Stimulated activated naive CD8-positive, alpha-beta T cell treated with anti-CD3 and anti-CD28 coated beads, Interleukin-15, Interleukin-2, amounts not matched to agents 100 ng/mL and 50 ng/mL, for 24 hours (primary cell): ENCODE measurements at regions not wholly inside any gene's neighbourhood (a gene's known extent, or its start where the extent isn't known, plus 50 kb on each side); places are given as distances from the start of the nearest gene placed in this dataset.

Experiments used
- H3K27ac Mint-ChIP-seq: one replicate; pipeline ENCODE4 v1.8.0; 2021; ENCODE audit warnings: mild to moderate bottlenecking, mixed read lengths
- H3K27me3 Mint-ChIP-seq: one replicate; pipeline ENCODE4 v1.8.0; 2021; ENCODE audit warnings: mixed read lengths
- H3K36me3 Mint-ChIP-seq: one replicate; pipeline ENCODE4 v1.8.0; 2021; ENCODE audit warnings: low read depth, mixed read lengths
- H3K4me1 Mint-ChIP-seq: one replicate; pipeline ENCODE4 v1.8.0; 2021; ENCODE audit warnings: low read depth, mixed read lengths
- H3K4me3 Mint-ChIP-seq: one replicate; pipeline ENCODE4 v1.8.0; 2021; ENCODE audit warnings: mild to moderate bottlenecking, mixed read lengths
- H3K9me3 Mint-ChIP-seq: one replicate; pipeline ENCODE4 v1.8.0; 2021; ENCODE audit warnings: mixed read lengths

GRCh38 chr20:63132131-63132714 is 83.7 kb downstream of the YTHDF1 start:
- no peaks in the 10 kb centered on the region for H3K4me1 Mint-ChIP-seq
- peaks cover 4% of the 10 kb centered on the region for H3K27me3 Mint-ChIP-seq
- no peaks in the 10 kb centered on the region for H3K36me3 Mint-ChIP-seq
- no peak overlapping the region for H3K27ac Mint-ChIP-seq
- no peaks in the 10 kb centered on the region for H3K9me3 Mint-ChIP-seq
- no peak overlapping the region for H3K4me3 Mint-ChIP-seq

- Mint-ChIP-seq H3K27me3 (peaks cover 8% of the 10 kb centered on the region), H3K27ac (no peak overlapping the region), H3K9me3 (no peaks in the 10 kb centered on the region), H3K4me1 (no peaks in the 10 kb centered on the region), H3K4me3 (no peak overlapping the region), H3K36me3 (no peaks in the 10 kb centered on the region)
Measured at GRCh38 chr20:63130658-63131577, 85.0 kb downstream of the YTHDF1 start.

GRCh38 chr20:63129991-63130657 is 85.8 kb downstream of the YTHDF1 start:
- H3K27ac Mint-ChIP-seq, result no peak overlapping the region
- H3K9me3 Mint-ChIP-seq, result no peaks in the 10 kb centered on the region
- H3K4me3 Mint-ChIP-seq, result no peak overlapping the region
- no peaks in the 10 kb centered on the region for H3K36me3 Mint-ChIP-seq
- no peaks in the 10 kb centered on the region for H3K4me1 Mint-ChIP-seq
- peaks cover 8% of the 10 kb centered on the region for H3K27me3 Mint-ChIP-seq

GRCh38 chr20:63129376-63129965 is 86.5 kb downstream of the YTHDF1 start:
- Mint-ChIP-seq H3K36me3 (no peaks in the 10 kb centered on the region), H3K27ac (no peak overlapping the region), H3K4me3 (no peak overlapping the region), H3K4me1 (no peaks in the 10 kb centered on the region), H3K9me3 (no peaks in the 10 kb centered on the region), H3K27me3 (peaks cover 8% of the 10 kb centered on the region)

GRCh38 chr20:63128956-63129355 is 87.0 kb downstream of the YTHDF1 start:
- Mint-ChIP-seq H3K27me3 (peaks cover 8% of the 10 kb centered on the region), H3K4me3 (no peak overlapping the region), H3K27ac (no peak overlapping the region), H3K36me3 (no peaks in the 10 kb centered on the region), H3K9me3 (no peaks in the 10 kb centered on the region), H3K4me1 (no peaks in the 10 kb centered on the region)

- H3K27ac Mint-ChIP-seq, result no peak overlapping the region
- peaks cover 8% of the 10 kb centered on the region for H3K27me3 Mint-ChIP-seq
- no peak overlapping the region for H3K4me3 Mint-ChIP-seq
- no peaks in the 10 kb centered on the region for H3K4me1 Mint-ChIP-seq
- no peaks in the 10 kb centered on the region for H3K9me3 Mint-ChIP-seq
- H3K36me3 Mint-ChIP-seq, result no peaks in the 10 kb centered on the region
Measured at GRCh38 chr20:63128367-63128766, 87.6 kb downstream of the YTHDF1 start.

GRCh38 chr20:63127700-63128364 is 88.1 kb downstream of the YTHDF1 start:
- no peaks in the 10 kb centered on the region for H3K9me3 Mint-ChIP-seq
- no peak overlapping the region for H3K27ac Mint-ChIP-seq
- no peaks in the 10 kb centered on the region for H3K36me3 Mint-ChIP-seq
- no peak overlapping the region for H3K4me3 Mint-ChIP-seq
- H3K4me1 Mint-ChIP-seq, result no peaks in the 10 kb centered on the region
- H3K27me3 Mint-ChIP-seq, result peaks cover 8% of the 10 kb centered on the region

- no peaks in the 10 kb centered on the region for H3K36me3 Mint-ChIP-seq
- H3K27me3 Mint-ChIP-seq, result peaks cover 8% of the 10 kb centered on the region
- H3K9me3 Mint-ChIP-seq, result no peaks in the 10 kb centered on the region
- no peak overlapping the region for H3K4me3 Mint-ChIP-seq
- no peaks in the 10 kb centered on the region for H3K4me1 Mint-ChIP-seq
- no peak overlapping the region for H3K27ac Mint-ChIP-seq
Measured at GRCh38 chr20:63126876-63127699, 88.8 kb downstream of the YTHDF1 start.

GRCh38 chr20:63125838-63126601 is 89.9 kb downstream of the YTHDF1 start:
- Mint-ChIP-seq H3K36me3 (no peaks in the 10 kb centered on the region), H3K4me1 (no peaks in the 10 kb centered on the region), H3K9me3 (no peaks in the 10 kb centered on the region), H3K27ac (no peak overlapping the region), H3K27me3 (peaks cover 8% of the 10 kb centered on the region), H3K4me3 (no peak overlapping the region)

GRCh38 chr20:63125581-63125837 is 90.4 kb downstream of the YTHDF1 start:
- H3K4me3 Mint-ChIP-seq, result no peak overlapping the region
- H3K36me3 Mint-ChIP-seq, result no peaks in the 10 kb centered on the region
- peaks cover 8% of the 10 kb centered on the region for H3K27me3 Mint-ChIP-seq
- no peaks in the 10 kb centered on the region for H3K4me1 Mint-ChIP-seq
- no peaks in the 10 kb centered on the region for H3K9me3 Mint-ChIP-seq
- H3K27ac Mint-ChIP-seq, result no peak overlapping the region

- H3K9me3 Mint-ChIP-seq, result no peaks in the 10 kb centered on the region
- no peak overlapping the region for H3K27ac Mint-ChIP-seq
- H3K4me1 Mint-ChIP-seq, result no peaks in the 10 kb centered on the region
- no peaks in the 10 kb centered on the region for H3K36me3 Mint-ChIP-seq
- H3K4me3 Mint-ChIP-seq, result no peak overlapping the region
- peaks cover 8% of the 10 kb centered on the region for H3K27me3 Mint-ChIP-seq
Measured at GRCh38 chr20:63124782-63125580, 91.0 kb downstream of the YTHDF1 start.

- Mint-ChIP-seq H3K4me3 (no peak overlapping the region), H3K27ac (no peak overlapping the region), H3K36me3 (no peaks in the 10 kb centered on the region), H3K27me3 (peaks cover 5% of the 10 kb centered on the region), H3K9me3 (no peaks in the 10 kb centered on the region), H3K4me1 (no peaks in the 10 kb centered on the region)
Measured at GRCh38 chr20:63124092-63124781, 91.7 kb downstream of the YTHDF1 start.
